Esophagus muscularis mucosa (tissue), 4 donors: ENCODE measurements at regions not wholly inside any gene's neighbourhood (a gene's known extent, or its start where the extent isn't known, plus 50 kb on each side); places are given as distances from the start of the nearest gene placed in this dataset.

Experiments
- CTCF ChIP-seq, 3 experiments: fragments of 200-600 bp in 2 of 3; fragments of 450-650 bp in 1 of 3; sonication (generic) in 2 of 3; IDR thresholded peaks; one replicate each; pipeline ENCODE4 v1.5.1; 2017 to 2019; ENCODE audit warnings: antibody characterized with exemption in 3 of 3, mild to moderate bottlenecking in 2 of 3, moderate library complexity in 1 of 3
- EP300 ChIP-seq: sonication (generic); formaldehyde crosslinking; IDR thresholded peaks from one replicate; pipeline ENCODE4 v1.6.1; 2017; ENCODE audit warnings: antibody characterized with exemption
- POLR2A ChIP-seq: fragments of 450-650 bp; IDR thresholded peaks from one replicate; pipeline ENCODE4 v1.6.1; 2017; ENCODE audit warnings: antibody characterized with exemption, moderate library complexity, mild to moderate bottlenecking, low read depth
- POLR2AphosphoS5 ChIP-seq, 2 donors: sonication (generic); formaldehyde crosslinking; IDR thresholded peaks; one replicate each; pipeline ENCODE4 v1.6.1; 2017; ENCODE audit warnings: antibody characterized with exemption in 2 of 2

DNA sequence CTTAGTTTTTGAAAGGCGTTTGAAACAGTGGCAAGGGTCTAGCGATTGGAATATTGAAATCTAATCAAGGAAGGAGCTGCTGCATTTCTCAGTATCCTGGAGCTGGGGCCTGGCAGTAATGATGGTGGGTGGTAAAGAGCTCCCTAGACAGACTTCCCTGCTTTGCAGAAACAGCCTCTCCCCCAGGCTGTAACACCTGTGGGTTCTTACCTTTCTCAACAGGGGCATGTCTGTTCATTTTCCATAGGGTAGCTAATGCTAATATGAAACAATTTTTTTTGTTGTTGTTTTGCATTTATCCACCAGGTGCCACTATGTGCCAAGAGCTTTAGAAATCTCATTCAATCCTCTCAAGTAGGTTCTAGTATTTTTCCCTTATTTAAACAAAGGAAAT, 345.5 kb downstream of the REEP3 start:
- TF ChIP-seq CTCF (IDR thresholded peaks at IDR 0.05) (no peak), EP300 (no peak), POLR2AphosphoS5 (IDR thresholded peaks at IDR 0.05) (no peak), POLR2A (no peak)
